ENCODE measurements at regions not wholly inside any gene's neighbourhood (a gene's known extent, or its start where the extent isn't known, plus 50 kb on each side); places are given as distances from the start of the nearest gene placed in this dataset.

GRCh38 chr5:110852541-110852940 is 113.7 kb downstream of the SLC25A46 start:
- TF ChIP-seq CTCF (IDR thresholded peaks at IDR 0.05; ENCODE audit: low read depth, low read length, poor library complexity, severe bottlenecking) (no peak), EZH2phosphoT487 (IDR thresholded peaks at IDR 0.05; ENCODE audit: borderline replicate concordance, low read length) (no peak)
